Stomach smooth muscle (tissue), 2 donors: ENCODE measurements at regions not wholly inside any gene's neighbourhood (a gene's known extent, or its start where the extent isn't known, plus 50 kb on each side); places are given as distances from the start of the nearest gene placed in this dataset.

Experiments
- H3K27ac ChIP-seq: one replicate; pipeline ENCODE4 v1.7.0; 2013; ENCODE audit warnings: mild to moderate bottlenecking, low read length, inconsistent platforms
- H3K27me3 ChIP-seq, 2 donors: one replicate each; pipeline ENCODE4 v1.7.0; 2013; ENCODE audit warnings: low read length in 2 of 2; ENCODE audit not compliant: insufficient read depth in 2 of 2, control insufficient read depth in 1 of 2
- H3K36me3 ChIP-seq, 2 donors: one replicate each; pipeline ENCODE4 v1.7.0; 2013; ENCODE audit warnings: low read length in 2 of 2; ENCODE audit not compliant: control insufficient read depth in 2 of 2, insufficient read depth in 2 of 2
- H3K4me1 ChIP-seq: one replicate; pipeline ENCODE4 v1.7.0; 2013; ENCODE audit warnings: low read length; ENCODE audit not compliant: control insufficient read depth, insufficient read depth
- H3K4me3 ChIP-seq, 2 donors: one replicate each; pipeline ENCODE4 v1.7.0; 2013; ENCODE audit warnings: low read length in 2 of 2
- H3K9ac ChIP-seq, 2 donors: one replicate each; pipeline ENCODE4 v1.7.0; 2013; ENCODE audit warnings: low read length in 2 of 2, mild to moderate bottlenecking in 1 of 2
- H3K9me3 ChIP-seq, 2 donors: one replicate each; pipeline ENCODE4 v1.7.0; 2013; ENCODE audit warnings: low read length in 2 of 2; ENCODE audit not compliant: control insufficient read depth in 2 of 2
- donor health status: healthy.
- donor health status: Pancreatic carcinoma.

DNA sequence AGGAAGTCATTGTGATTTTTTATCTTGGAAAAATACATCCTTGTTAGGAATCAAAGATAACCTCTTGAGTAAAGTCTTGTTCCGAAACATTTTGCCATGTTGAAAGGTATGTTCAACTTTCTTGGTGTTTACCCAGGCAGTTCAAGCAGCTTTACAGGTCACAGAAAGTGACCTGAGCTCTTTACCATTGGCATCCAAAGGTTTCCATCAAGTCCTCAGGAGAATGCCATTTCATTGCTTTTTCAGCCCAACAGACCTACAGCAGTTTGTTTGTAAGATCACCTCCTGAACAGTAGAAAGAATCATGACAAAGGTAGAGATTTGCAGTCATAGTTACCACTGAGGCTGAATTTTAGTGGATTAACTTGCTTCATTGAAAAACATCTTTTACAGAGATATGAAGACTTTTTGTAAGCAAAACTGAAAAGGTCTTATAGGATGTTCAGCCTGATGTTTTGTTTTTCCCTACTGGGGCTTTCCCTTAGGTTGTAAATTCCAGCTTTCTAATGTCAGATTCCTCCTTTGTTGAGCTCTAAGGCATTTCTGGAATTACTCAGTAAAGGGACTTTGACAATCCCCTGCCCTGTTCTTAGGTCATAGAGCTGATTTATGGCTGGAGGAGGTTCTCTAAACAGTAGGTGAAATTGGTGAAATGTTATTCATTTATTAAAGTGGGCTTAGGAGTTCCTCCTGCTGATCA, 236.8 kb upstream of the RBMS1 start:
- H3K9ac ChIP-seq = no peak overlapping the region
- H3K27me3 ChIP-seq = no peaks in the 10 kb centered on the region
- H3K4me3 ChIP-seq = no peak overlapping the region
- H3K9me3 ChIP-seq = no peaks in the 10 kb centered on the region
- no peaks in the 10 kb centered on the region for H3K4me1 ChIP-seq
- H3K27ac ChIP-seq = no peak overlapping the region
- no peaks in the 10 kb centered on the region for H3K36me3 ChIP-seq

DNA sequence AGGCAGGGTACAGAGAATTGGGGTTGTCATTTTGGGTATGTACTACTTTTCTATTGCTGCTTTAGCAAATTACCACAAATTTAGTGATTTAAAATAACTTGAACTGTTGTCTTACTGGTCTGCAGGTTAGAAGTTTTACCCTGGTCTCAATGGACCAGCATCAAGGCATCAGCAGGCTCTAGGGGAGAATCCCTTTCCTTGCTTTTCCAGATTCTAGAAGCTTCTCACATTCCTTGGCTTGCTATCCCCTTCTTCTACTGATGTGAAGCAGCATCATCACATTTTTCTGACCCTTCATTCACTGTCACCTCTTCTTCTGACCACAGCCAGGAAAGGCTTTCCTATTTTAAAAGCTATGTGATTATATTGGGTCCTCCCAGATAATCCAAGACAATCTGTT, 237.8 kb upstream of the RBMS1 start:
- Histone ChIP-seq H3K36me3 (no peaks in the 10 kb centered on the region), H3K4me3 (no peak overlapping the region), H3K27ac (no peak overlapping the region), H3K9me3 (no peaks in the 10 kb centered on the region), H3K9ac (no peak overlapping the region), H3K27me3 (no peaks in the 10 kb centered on the region), H3K4me1 (no peaks in the 10 kb centered on the region)

DNA sequence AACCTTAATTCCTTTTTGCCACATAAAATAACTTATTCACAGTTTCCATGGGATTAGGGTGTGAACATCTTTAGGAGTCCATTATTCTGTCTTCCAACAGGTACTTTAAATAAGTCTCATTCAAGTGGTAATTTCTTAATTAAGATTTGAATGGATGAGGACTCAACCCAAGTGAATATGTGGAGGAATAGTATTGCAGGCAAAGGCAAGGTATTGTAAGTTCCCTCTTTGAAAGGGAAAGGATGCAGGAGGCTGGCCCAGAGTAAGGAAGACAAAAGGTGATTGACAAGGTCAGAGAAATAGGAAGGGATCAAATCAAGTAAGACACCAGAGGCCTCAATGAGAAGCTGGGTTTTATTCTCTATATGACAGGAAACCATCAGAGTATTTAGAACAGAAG, 238.2 kb upstream of the RBMS1 start:
- no peaks in the 10 kb centered on the region for H3K27me3 ChIP-seq
- no peaks in the 10 kb centered on the region for H3K4me1 ChIP-seq
- no peak overlapping the region for H3K27ac ChIP-seq
- no peaks in the 10 kb centered on the region for H3K36me3 ChIP-seq
- H3K9ac ChIP-seq = no peak overlapping the region
- H3K9me3 ChIP-seq = no peaks in the 10 kb centered on the region
- H3K4me3 ChIP-seq = no peak overlapping the region

DNA sequence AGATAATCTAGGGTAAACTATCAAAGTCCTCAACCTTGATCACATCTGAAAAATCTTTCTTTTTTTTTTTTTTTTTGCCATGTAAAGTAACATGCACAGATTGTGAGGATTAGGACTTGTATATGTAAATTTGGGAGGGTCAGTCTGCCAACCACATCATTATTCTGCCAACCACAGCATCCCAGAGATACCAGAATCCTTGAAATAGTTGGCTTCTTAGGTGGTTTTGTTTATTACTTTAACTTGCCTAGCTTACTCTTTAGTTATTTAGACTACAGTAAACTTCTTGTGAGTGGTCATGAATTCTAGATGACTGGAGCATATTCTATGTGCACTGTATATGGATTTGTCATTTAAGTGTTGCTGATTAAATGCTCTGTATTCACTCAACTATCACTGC, 242.1 kb upstream of the RBMS1 start:
- Histone ChIP-seq H3K4me3 (no peak overlapping the region), H3K27me3 (no peaks in the 10 kb centered on the region), H3K9ac (no peak overlapping the region), H3K36me3 (no peaks in the 10 kb centered on the region), H3K4me1 (no peaks in the 10 kb centered on the region), H3K27ac (no peak overlapping the region), H3K9me3 (no peaks in the 10 kb centered on the region)

DNA sequence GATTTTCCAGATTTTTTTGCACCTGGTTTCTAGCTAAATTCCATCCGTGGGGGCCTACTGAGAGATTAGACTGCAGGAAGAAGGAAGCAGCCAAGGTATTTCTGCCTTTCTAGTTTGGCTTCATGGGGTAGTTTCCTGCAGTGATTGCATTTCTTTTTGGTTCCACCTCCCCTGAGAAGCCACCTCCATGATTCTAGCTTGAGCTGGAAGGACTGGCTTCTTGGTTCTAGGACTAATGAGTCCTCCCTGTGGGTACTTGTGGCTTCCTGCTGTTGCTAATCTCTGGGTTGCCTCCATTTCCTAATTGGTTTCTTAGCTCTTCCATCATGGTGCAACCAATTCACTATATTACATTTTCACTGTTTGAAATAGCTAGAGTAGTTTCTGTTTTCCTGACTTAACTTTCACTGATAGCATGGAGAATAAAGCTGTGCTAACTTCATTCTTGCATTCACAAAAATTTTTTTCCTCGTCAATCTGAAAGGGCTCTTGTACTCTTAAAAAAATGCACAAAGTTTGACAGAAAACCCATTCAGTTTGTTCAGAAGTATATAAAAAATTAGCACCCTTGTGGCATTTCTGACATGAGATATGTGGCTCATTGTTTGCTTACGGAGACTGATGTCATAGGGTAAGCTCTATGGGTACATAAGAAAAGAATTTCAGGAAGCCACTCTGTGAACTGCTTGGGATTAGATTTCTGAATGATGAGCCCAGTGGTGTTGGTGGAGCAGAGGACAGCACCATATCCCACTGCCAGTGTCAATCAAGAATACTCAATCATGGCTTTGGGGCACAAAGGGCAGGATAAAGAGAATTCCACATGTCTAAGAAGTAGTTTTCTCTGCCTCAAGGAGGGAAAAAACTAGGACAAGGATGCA, 242.8 kb upstream of the RBMS1 start:
- Histone ChIP-seq H3K36me3 (no peaks in the 10 kb centered on the region), H3K9me3 (no peaks in the 10 kb centered on the region)

DNA sequence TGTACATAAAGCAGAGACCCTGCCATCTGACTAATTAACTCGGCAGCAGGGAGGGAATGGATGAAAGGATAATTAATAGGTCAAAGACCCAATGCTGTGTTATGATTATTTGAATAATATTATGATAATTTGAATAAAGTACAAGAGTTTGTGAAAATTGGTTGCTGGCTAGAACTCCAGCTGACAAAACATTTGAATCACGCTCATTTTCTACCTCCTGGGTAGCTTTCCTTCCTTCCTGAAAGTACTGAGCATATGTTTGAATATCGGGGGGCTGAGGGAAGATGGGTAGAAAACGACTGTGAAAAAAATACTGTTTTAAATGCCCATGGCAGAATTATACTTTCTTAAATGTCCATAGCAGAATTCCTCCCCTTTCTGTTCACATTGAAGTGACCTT, 243.6 kb upstream of the RBMS1 start:
- Histone ChIP-seq H3K9me3 (no peaks in the 10 kb centered on the region), H3K4me3 (no peak overlapping the region), H3K27ac (no peak overlapping the region), H3K27me3 (no peaks in the 10 kb centered on the region), H3K36me3 (no peaks in the 10 kb centered on the region), H3K9ac (no peak overlapping the region), H3K4me1 (no peaks in the 10 kb centered on the region)

More for the DNA sequence above, 242.8 kb upstream of the RBMS1 start:
- Histone ChIP-seq H3K4me1 (no peaks in the 10 kb centered on the region), H3K4me3 (no peak overlapping the region), H3K27ac (no peak overlapping the region), H3K27me3 (no peaks in the 10 kb centered on the region), H3K9ac (no peak overlapping the region)

DNA sequence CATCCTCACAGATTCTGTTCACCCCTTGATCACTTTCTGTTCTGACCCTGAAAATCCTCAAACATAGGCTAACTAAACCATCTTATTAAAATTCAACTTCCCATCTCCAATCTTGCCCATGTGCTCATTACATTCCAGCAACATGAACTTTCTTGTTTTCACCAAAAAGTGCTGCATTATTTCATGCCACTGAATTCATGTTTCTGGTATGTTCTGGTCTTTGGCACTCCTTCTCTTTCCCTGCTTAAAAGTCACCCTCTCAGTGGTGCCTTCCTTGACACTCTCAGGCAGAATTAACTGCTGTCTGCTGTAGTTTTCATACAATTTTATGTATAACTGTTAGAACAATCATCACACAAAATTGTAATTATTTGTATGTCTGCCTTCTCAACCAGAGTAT, 247.7 kb upstream of the RBMS1 start:
- Histone ChIP-seq H3K27ac (no peak overlapping the region), H3K9me3 (no peaks in the 10 kb centered on the region), H3K9ac (no peak overlapping the region), H3K4me1 (no peaks in the 10 kb centered on the region), H3K27me3 (no peaks in the 10 kb centered on the region), H3K4me3 (no peak overlapping the region), H3K36me3 (no peaks in the 10 kb centered on the region)

DNA sequence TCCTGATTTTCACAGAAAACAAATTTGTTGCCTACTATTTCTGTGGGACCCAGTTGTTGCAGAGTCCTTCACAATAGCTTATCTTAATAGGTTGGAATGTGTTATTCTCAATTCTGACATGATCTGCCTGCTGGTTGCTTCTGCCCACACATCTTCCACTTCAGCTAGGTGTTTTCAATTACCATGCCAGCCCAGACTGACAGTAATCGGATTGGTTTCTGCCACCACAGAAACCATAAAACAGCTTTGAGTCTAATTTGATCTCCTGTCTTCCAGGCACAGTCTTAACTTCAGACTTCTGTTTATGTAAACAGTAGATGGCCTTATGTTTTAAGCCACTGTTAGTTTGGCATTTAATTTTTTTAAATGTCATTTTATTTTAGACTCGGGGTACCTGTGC, 248.2 kb upstream of the RBMS1 start:
- Histone ChIP-seq H3K9ac (no peak overlapping the region), H3K36me3 (no peaks in the 10 kb centered on the region), H3K4me1 (no peaks in the 10 kb centered on the region), H3K27me3 (no peaks in the 10 kb centered on the region), H3K4me3 (no peak overlapping the region), H3K9me3 (no peaks in the 10 kb centered on the region), H3K27ac (no peak overlapping the region)

DNA sequence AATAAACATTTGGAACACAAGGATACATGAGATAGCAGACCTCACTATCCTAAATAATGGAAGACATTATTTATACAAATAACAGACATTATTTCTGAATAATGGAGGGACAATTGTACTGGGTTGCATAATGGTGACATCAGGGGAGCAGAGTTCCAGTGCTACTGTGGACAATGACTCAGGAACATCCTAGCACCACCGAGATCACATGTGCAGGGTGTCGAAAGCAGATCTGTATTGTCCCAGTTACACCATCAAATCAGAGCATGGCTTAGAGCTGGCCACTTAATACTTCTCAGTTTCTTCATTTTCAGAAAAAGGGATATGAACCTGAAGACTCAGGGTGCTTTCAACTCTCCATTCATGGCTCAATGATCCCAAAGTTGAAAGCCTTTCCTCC, 249.1 kb upstream of the RBMS1 start:
- Histone ChIP-seq H3K36me3 (no peaks in the 10 kb centered on the region), H3K27me3 (no peaks in the 10 kb centered on the region), H3K9ac (no peak overlapping the region), H3K27ac (no peak overlapping the region), H3K4me3 (no peak overlapping the region), H3K4me1 (no peaks in the 10 kb centered on the region), H3K9me3 (no peaks in the 10 kb centered on the region)

DNA sequence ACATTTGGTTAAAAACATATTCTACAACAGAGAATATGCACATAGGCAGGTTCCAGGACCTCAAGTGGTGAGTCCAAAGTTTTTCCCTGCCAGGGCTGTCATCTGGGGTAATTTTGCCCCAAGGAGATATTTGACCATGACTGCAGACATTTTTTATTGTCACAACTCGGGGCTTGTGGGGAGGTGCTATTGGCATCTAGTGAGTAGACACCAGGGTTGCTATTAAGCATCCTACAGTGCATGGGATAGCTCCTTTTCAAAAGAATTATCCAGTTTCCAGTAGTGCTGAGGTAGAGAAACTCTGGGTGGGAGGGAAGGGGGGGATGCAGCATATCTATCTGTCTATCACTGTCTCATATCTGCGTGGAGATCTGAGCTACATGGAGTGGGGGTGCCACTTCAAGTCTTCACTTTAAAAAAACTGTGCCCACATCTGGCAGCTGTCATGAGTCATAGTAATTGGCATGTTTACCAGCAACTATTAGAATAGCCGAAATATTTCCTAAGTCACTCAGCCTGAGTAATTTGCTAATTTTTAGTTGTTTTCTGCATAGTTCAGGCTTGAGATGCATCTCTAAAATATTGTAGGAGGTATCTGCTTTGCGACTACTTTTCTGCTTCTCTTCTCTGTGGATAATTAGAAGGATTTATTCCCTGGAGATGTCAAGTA, 254.0 kb upstream of the RBMS1 start:
- H3K27me3 ChIP-seq = no peaks in the 10 kb centered on the region
- no peaks in the 10 kb centered on the region for H3K9me3 ChIP-seq
- no peak overlapping the region for H3K4me3 ChIP-seq
- no peaks in the 10 kb centered on the region for H3K4me1 ChIP-seq
- H3K36me3 ChIP-seq = no peaks in the 10 kb centered on the region
- H3K9ac ChIP-seq = no peak overlapping the region
- no peak overlapping the region for H3K27ac ChIP-seq
